Calu3 (cell line): ENCODE measurements at regions not wholly inside any gene's neighbourhood (a gene's known extent, or its start where the extent isn't known, plus 50 kb on each side); places are given as distances from the start of the nearest gene placed in this dataset.

Experiments used
- BruUV-seq: library from RNA; stranded (reverse); fragments of 400-500 nt; replicated peaks from 2 replicates; lab custom pipeline; 2021; lab: Mats Ljungman, UMichigan
- CTCF ChIA-PET: fragments of 300-600 bp; sonication (Branson Sonifier 250); formaldehyde crosslinking; loops from one replicate; lab custom pipeline; 2022; ENCODE audit warnings: antibody characterized with exemption; lab: Charles Lee
- DNase-seq: peaks from one replicate; pipeline ENCODE4 v3.0.0; 2022
- H3K27ac Mint-ChIP-seq: one replicate; pipeline ENCODE4 v1.8.0; 2022; ENCODE audit warnings: mixed read lengths; ENCODE audit not compliant: unreplicated experiment
- H3K27me3 Mint-ChIP-seq: one replicate; pipeline ENCODE4 v1.8.0; 2022; ENCODE audit warnings: mixed read lengths; ENCODE audit not compliant: unreplicated experiment
- H3K36me3 Mint-ChIP-seq: one replicate; pipeline ENCODE4 v1.8.0; 2022; ENCODE audit warnings: mild to moderate bottlenecking, moderate library complexity, mixed read lengths; ENCODE audit not compliant: insufficient read depth, unreplicated experiment
- H3K4me1 Mint-ChIP-seq: one replicate; pipeline ENCODE4 v1.8.0; 2022; ENCODE audit warnings: mild to moderate bottlenecking, low read depth, mixed read lengths; ENCODE audit not compliant: unreplicated experiment
- H3K4me3 Mint-ChIP-seq: one replicate; pipeline ENCODE4 v1.8.0; 2022; ENCODE audit warnings: mild to moderate bottlenecking, low read depth, moderate library complexity, mixed read lengths; ENCODE audit not compliant: unreplicated experiment
- H3K9me3 Mint-ChIP-seq: one replicate; pipeline ENCODE4 v1.8.0; 2022; ENCODE audit warnings: low read depth, mixed read lengths; ENCODE audit not compliant: unreplicated experiment
- intact Hi-C: fragments of 100-400 bp; cut with micrococcal nuclease; formaldehyde crosslinking; loops from one replicate; pipeline ENCODE4 v1.10.0; 2022; ENCODE audit not compliant: unreplicated experiment
- TF ChIP-seq, protein P1 (sequence below): fragments of 200-600 bp; IDR thresholded peaks from one replicate; pipeline ENCODE4 v1.8.0; 2022; ENCODE audit warnings: antibody characterized with exemption; ENCODE audit not compliant: unreplicated experiment

DNA sequence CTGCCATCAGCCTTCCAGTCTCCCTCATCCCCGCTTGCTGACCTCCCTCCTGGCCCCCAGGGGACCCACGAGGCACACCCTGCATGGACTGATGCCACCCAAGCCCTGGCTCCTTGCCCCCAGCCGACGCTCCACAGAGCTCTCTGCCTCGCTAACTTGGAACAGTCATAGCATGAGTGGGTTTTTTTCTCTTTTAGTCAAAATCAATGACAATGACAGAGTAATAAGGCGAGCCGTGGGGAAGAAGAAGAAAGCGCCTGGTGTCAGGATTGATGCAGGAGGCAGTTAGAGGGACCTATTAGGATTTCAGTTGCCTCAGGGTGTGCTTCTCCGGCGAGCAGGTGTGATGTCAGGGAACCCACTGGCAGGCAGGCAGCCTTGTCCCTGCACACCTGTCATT lies 176.3 kb upstream of the TNRC6C start:
- H3K27ac Mint-ChIP-seq: peak overlapping the region; percentile 48
- H3K27me3 Mint-ChIP-seq: peaks cover 96% of the 10 kb centered on the region
- no peaks in the 10 kb centered on the region for H3K9me3 Mint-ChIP-seq
- CTCF ChIA-PET: no interaction called here
- H3K36me3 Mint-ChIP-seq: peaks cover 5% of the 10 kb centered on the region
- intact Hi-C loops: no loop called here
- no TSS peak for BruUV-seq
- no peak for DNase-seq
- H3K4me1 Mint-ChIP-seq: no peaks in the 10 kb centered on the region
- H3K4me3 Mint-ChIP-seq: no peak overlapping the region
- TF ChIP-seq, protein P1, sequence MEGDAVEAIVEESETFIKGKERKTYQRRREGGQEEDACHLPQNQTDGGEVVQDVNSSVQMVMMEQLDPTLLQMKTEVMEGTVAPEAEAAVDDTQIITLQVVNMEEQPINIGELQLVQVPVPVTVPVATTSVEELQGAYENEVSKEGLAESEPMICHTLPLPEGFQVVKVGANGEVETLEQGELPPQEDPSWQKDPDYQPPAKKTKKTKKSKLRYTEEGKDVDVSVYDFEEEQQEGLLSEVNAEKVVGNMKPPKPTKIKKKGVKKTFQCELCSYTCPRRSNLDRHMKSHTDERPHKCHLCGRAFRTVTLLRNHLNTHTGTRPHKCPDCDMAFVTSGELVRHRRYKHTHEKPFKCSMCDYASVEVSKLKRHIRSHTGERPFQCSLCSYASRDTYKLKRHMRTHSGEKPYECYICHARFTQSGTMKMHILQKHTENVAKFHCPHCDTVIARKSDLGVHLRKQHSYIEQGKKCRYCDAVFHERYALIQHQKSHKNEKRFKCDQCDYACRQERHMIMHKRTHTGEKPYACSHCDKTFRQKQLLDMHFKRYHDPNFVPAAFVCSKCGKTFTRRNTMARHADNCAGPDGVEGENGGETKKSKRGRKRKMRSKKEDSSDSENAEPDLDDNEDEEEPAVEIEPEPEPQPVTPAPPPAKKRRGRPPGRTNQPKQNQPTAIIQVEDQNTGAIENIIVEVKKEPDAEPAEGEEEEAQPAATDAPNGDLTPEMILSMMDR: no peak

DNA sequence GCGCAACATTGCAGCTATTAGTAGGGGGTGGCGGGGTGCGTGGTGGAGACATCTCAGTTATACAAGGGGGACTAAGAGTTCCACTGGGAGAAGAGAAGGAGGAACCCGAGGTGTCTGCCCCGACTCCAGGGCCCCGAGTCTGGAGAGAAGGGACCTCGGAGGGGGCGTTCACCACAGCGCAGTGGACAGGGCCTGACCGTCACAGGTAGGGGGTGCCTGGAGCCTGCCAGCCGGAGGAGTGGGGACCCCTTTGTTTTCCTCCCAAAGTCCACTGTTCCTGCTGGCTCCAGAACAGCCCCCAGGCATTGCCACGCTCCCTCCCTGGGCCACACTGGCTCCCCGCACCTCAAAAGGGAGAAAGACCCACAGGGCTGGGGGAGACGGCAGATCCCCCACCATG lies 175.9 kb upstream of the TNRC6C start:
- CTCF ChIA-PET: no interaction called here
- BruUV-seq: no TSS peak
- no peaks in the 10 kb centered on the region for H3K4me1 Mint-ChIP-seq
- intact Hi-C loops: no loop called here
- H3K4me3 Mint-ChIP-seq: no peak overlapping the region
- H3K27ac Mint-ChIP-seq: peak overlapping the region; percentile 48
- H3K36me3 Mint-ChIP-seq: peaks cover 5% of the 10 kb centered on the region
- TF ChIP-seq, protein P1: no peak
- DNase-seq: no peak
- peaks cover 99% of the 10 kb centered on the region for H3K27me3 Mint-ChIP-seq
- no peaks in the 10 kb centered on the region for H3K9me3 Mint-ChIP-seq

DNA sequence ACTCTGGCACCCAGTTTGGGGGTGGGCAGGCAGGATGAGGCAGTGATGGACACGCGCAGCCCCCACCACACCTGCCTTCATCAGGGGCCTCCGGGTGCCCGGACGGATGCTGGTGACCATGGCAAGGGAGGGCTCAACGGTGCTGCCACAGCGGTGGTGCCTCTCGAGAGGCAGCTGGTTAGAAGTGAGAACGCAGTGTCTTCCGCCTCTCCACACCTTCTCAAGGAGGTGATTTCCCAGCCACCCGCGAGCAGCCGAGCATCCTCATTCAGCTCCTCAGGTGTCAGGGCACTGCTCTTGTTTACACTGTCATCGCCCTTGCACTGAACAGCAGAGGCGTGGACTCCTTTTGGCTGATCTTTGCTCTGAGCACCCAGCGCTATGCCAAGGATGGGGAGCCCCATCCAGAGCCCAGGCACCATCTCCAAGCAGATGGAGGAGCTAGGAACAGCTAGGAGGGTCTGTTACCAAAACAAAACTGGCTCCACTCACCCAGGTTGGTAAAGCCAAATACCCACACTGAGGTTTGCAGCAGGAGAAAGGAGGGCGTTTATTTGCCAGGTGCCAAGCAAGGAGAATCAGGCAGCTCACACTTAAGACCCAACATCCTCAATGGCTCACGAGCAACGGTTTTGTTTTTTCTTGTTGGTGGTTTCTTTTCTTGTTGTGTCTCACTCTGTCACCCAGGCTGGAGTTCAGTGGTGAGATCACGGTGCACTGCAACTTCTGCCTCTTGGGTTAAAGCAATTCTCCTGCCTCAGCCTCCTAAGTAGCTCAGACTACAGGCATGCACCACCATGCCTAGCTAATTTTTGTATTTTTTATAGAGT lies 174.3 kb upstream of the TNRC6C start:
- H3K9me3 Mint-ChIP-seq: no peaks in the 10 kb centered on the region
- no peak overlapping the region for H3K27ac Mint-ChIP-seq
- CTCF ChIA-PET: no interaction called here
- no peaks in the 10 kb centered on the region for H3K4me1 Mint-ChIP-seq
- peaks cover 5% of the 10 kb centered on the region for H3K36me3 Mint-ChIP-seq
- intact Hi-C loops: no loop called here
- H3K4me3 Mint-ChIP-seq: no peak overlapping the region
- peaks cover 99% of the 10 kb centered on the region for H3K27me3 Mint-ChIP-seq
- no peak for DNase-seq
- TF ChIP-seq, protein P1: no peak
- BruUV-seq: no TSS peak

DNA sequence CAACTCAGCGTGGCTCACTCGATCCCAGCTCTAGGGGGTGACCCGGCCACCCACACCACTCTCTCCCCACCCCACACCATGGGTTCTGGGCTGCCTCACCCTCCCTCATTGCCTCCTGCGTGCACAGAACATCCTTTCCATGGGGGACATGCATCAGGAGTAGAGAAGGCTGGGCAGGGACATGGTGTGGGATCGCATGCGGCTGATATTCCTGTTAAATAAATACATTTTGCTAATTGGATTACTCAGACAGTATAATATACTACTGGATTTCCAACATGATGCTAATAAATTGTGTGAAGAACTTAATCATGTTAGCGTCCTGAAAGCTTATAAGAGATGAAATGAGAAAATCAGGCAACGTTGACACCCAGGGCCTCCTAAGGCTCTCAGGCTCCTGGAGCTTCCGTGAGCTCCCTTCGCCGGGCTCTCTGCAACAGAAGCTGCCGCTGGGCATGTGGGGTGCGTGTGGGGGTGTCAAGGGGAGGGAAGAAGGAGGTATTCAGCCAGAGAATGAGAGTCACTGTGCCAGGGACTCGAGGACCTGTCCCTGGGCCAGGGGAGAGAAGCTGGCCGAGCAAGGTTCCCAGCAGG lies 173.1 kb upstream of the TNRC6C start:
- Mint-ChIP-seq H3K27ac (no peak overlapping the region), H3K4me3 (no peak overlapping the region), H3K36me3 (peaks cover 5% of the 10 kb centered on the region), H3K9me3 (no peaks in the 10 kb centered on the region), H3K27me3 (peaks cover 99% of the 10 kb centered on the region), H3K4me1 (no peaks in the 10 kb centered on the region)
- DNase-seq: no peak
- intact Hi-C loops: no loop called here
- CTCF ChIA-PET: no interaction called here
- TF ChIP-seq, protein P1: no peak
- no TSS peak for BruUV-seq
